Medulla oblongata (tissue), 1 donor: ENCODE measurements at regions not wholly inside any gene's neighbourhood (a gene's known extent, or its start where the extent isn't known, plus 50 kb on each side); places are given as distances from the start of the nearest gene placed in this dataset.

ENCODE experiments used
- DNase-seq: peaks from one replicate; pipeline ENCODE4 v3.0.0-alpha.2; 2015; ENCODE audit errors: extremely low spot score

GRCh38 chr2:122168799-122169198 lies 413.3 kb downstream of the TSN start:
- no peak for DNase-seq

GRCh38 chr2:122172812-122173211 lies 417.4 kb downstream of the TSN start:
- DNase-seq, result no peak

GRCh38 chr2:122174061-122174460 lies 418.6 kb downstream of the TSN start:
- peak; percentile 19 for DNase-seq

GRCh38 chr2:122179492-122180165 lies 424.2 kb downstream of the TSN start:
- no peak for DNase-seq

- DNase-seq, result no peak
These were observed 425.5 kb downstream of the TSN start for GRCh38 chr2:122180972-122181371.

- no peak for DNase-seq
These were observed 427.3 kb downstream of the TSN start for GRCh38 chr2:122182616-122183355.

- DNase-seq, result no peak
These were observed 428.4 kb downstream of the TSN start for GRCh38 chr2:122183890-122184289.

- no peak for DNase-seq
These were observed 431.3 kb downstream of the TSN start for GRCh38 chr2:122186761-122187222.

- DNase-seq, result peak; percentile 14
These were observed 435.9 kb downstream of the TSN start for GRCh38 chr2:122191331-122191730.

- no peak for DNase-seq
These were observed 438.2 kb downstream of the TSN start for GRCh38 chr2:122193622-122194021.

GRCh38 chr2:122194546-122194945 lies 439.1 kb downstream of the TSN start:
- DNase-seq, result no peak

- DNase-seq, result peak; percentile 12
These were observed 448.1 kb downstream of the TSN start for GRCh38 chr2:122203523-122203922.

- no peak for DNase-seq
These were observed 450.2 kb downstream of the TSN start for GRCh38 chr2:122205641-122206040.

- no peak for DNase-seq
These were observed 450.6 kb downstream of the TSN start for GRCh38 chr2:122206101-122206500.

- no peak for DNase-seq
These were observed 453.9 kb downstream of the TSN start for GRCh38 chr2:122209377-122209776.

- DNase-seq, result no peak
These were observed 454.6 kb downstream of the TSN start for GRCh38 chr2:122210065-122210464.

- DNase-seq, result no peak
These were observed 455.7 kb downstream of the TSN start for GRCh38 chr2:122210898-122211856.

- no peak for DNase-seq
These were observed 457.9 kb downstream of the TSN start for GRCh38 chr2:122213312-122213711.

- DNase-seq, result no peak
These were observed 460.6 kb downstream of the TSN start for GRCh38 chr2:122216071-122216470.

GRCh38 chr2:122216901-122217300 lies 461.4 kb downstream of the TSN start:
- no peak for DNase-seq

- no peak for DNase-seq
These were observed 463.1 kb downstream of the TSN start for GRCh38 chr2:122218596-122218995.

GRCh38 chr2:122219504-122219903 lies 464.1 kb downstream of the TSN start:
- DNase-seq, result no peak
